IPS-18c (cell line): ENCODE measurements at regions not wholly inside any gene's neighbourhood (a gene's known extent, or its start where the extent isn't known, plus 50 kb on each side); places are given as distances from the start of the nearest gene placed in this dataset.

Experiments
- H3K4me3 ChIP-seq: 2 replicates; pipeline ENCODE4 v1.7.0; 2013; ENCODE audit warnings: low read depth, mild to moderate bottlenecking, low read length, moderate library complexity; ENCODE audit not compliant: insufficient read depth
- H3K9me3 ChIP-seq: one replicate; pipeline ENCODE4 v1.6.1; 2013; ENCODE audit warnings: mild to moderate bottlenecking, low read length, moderate library complexity; ENCODE audit not compliant: control insufficient read depth, insufficient read depth

DNA sequence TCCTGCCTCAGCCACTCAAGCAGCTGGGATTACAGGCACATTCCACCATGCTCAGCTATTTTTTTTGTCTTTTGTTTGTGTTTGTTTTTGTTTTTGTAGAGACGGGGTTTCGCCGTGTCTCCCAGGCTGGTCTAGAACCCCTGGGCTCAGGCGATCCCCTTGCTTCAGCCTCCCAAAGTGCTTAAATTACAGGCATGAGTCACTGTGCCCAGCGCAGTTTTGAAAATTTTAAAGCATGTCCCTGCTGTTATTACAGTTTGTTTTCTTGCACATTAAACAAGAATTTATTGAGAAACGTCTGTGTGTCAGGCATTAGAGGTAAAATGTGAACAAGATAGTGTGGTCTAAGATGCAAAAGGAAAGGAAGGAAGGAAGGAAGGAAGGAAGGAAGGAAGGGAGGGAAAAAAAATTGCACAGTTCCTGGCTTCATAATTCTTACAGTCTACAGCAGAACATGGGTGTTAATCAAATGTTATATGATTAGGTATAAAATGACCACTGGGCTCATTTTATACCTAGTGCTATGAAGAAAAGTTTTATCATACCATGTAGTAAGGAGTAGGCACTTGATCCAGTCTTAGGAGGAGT is 205.4 kb downstream of the SNX18 start:
- Histone ChIP-seq H3K4me3 (no peak overlapping the region), H3K9me3 (no peaks in the 10 kb centered on the region)

DNA sequence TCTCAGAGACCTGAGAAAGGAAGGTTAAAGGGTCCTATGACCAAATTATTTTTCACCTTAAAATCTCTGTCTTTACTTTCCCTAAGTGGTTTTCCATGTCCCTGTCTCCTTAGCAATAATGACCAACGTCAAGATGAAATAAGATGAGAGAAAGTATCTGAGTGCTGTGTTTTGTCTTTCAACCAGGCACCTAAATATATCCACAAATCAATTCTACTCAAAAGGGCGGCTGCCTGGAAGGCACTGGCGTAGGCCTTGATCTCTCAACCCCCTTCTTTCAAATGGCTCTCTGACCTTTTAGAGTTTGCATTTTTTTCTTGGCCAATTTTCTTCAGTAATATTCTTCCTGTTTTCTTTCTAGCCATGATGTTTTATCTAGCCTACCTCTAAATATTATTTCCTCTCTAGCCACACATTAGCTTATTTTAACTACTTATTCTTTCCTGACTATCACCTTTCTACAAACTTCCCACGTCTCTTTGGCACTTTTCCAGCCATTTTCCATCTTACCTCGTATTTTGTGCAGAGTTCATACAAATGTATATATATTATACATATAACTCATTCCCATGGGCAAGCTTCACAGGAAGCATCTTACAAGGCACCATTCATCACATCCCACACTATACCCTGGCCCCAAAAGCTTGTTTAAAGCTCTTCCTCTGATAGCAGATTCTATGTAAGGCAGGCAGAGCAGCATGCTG is 204.5 kb downstream of the SNX18 start:
- Histone ChIP-seq H3K4me3 (no peak overlapping the region), H3K9me3 (no peaks in the 10 kb centered on the region)

DNA sequence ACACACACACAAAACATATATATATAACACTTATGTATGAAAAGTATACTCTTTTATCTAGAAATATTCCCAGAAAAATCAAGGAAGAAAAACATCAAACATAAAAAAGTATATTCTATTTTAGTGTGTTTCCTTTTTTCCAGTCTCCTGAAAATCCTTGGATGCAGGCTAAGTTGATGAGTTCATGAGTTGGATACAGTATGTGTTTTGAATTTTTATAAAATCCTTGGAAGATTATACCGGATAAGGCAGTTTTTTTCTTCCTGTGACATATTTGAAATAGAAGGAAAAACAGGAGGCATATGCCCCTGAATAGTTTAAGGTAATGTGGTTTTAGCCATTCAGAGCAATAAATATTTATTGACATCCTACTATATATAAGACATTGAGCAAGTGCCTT is 203.6 kb downstream of the SNX18 start:
- Histone ChIP-seq H3K9me3 (no peaks in the 10 kb centered on the region), H3K4me3 (no peak overlapping the region)

DNA sequence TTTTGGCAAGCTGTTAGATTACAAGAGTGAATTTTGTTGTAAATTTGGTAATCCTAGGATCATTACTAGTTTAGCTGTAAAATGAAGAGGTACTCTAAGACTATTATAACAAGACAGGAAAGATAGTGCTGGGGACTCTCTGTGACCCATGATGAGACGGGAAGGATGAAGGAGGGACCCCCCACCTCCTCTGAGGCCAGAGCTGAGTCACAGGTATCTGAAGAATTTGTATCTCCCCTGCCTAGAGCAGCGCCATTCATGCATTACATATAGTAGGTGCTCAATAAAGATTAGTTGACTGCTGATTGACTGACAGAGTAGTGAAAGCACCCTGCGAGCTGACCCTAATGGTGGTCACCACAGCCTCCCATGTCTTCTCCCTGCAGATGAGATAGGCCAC is 202.8 kb downstream of the SNX18 start:
- H3K9me3 ChIP-seq: no peaks in the 10 kb centered on the region
- no peak overlapping the region for H3K4me3 ChIP-seq

DNA sequence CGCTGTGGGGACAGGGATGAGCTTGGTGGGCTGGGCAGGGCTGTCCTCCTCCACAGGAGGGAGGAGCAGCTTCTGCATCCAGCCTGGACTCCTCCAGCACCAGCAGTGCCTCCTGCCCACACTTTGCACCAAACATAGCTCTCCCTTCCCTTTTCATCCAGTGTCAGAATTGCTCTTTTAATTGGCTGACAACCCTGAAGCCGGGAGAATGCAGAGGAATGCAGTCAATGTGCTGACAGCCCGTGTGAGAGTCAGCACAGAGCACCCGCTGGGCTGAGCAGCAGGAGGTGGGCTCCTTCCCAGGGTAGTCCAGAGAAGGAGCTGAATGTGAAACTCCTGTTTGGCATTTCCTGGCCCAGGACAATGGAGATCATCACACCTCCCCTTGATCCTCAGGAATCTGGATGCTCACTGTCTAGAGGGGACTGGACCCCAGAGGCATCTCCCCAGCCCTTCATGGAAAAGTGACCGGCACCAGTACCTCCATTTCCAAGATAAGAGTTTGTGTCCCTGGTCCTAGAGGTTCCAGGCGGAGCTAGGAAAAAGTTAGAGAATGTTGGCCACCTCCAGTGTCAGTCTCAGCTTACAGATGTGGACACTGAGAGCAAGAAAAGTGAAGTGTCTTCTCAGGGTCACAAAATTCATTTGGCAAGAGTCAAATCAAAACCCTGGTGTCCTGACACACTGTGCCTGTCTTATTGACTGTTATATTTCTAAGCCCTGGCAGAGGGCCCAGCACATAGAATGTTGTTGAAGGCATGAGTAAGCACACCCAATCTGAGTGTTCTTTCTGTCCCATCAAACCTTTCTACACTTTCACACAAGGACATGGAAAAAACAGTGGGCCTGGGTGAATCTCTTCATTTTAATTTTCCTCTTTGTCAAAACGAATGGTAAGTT is 202.1 kb downstream of the SNX18 start:
- Histone ChIP-seq H3K4me3 (no peak overlapping the region), H3K9me3 (no peaks in the 10 kb centered on the region)

DNA sequence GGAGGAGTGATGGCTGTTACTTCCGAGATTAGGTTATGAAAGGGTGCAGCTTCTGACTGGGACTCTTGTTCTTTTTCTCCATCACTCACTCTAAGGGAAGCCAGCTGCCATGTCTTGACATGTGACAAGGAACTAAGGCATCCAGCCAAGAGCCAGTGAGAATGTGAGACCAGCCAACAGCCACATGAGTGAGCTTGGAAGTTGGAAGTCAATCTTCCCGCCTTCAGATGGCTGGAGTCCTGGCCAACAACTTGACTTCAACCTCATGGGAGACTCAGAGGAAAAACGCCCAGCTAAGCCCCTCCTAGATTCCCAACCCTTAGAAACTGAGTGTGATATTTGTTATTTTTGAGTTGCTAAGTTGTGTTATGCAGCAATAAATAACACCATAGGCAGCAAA is 201.1 kb downstream of the SNX18 start:
- no peaks in the 10 kb centered on the region for H3K9me3 ChIP-seq
- no peak overlapping the region for H3K4me3 ChIP-seq

DNA sequence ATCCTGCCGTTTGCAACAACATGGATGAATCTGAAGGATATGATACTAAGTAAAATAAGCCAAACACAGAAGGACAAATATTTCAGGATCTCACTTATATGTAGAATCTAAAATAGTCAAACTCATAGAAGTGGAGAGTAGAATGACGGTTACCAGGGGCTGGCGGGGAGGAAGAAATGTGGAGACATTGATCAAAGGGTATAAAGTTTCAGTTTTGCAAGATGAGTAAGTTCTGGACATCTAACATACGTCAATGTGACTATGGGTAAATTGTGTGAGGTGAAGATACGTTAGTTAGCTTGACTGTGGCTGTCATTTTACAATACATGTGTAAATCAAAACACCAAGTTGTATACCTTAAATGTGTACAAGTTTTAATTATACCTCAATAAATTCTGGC is 200.3 kb downstream of the SNX18 start:
- H3K9me3 ChIP-seq: no peaks in the 10 kb centered on the region

DNA sequence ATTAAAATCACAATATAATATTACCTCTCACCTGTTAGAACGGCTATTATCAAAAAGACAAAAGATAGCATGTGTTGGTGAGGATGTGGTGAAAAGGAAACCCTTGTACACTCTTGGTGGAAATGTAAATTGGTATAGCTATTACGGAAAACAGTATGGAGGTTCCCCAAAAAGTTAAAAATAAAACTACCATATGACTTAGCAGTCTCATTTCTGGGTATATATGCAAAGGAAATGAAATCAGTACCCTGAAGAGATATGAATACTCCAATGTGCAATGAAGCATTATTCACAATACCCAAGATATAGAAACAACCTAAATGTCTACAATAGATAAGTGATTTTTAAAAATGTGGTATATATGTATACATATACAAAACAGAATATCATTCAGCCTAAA is 199.9 kb downstream of the SNX18 start:
- Histone ChIP-seq H3K4me3 (no peak overlapping the region), H3K9me3 (no peaks in the 10 kb centered on the region)

More for the DNA sequence above, 200.3 kb downstream of the SNX18 start:
- H3K4me3 ChIP-seq: no peak overlapping the region

DNA sequence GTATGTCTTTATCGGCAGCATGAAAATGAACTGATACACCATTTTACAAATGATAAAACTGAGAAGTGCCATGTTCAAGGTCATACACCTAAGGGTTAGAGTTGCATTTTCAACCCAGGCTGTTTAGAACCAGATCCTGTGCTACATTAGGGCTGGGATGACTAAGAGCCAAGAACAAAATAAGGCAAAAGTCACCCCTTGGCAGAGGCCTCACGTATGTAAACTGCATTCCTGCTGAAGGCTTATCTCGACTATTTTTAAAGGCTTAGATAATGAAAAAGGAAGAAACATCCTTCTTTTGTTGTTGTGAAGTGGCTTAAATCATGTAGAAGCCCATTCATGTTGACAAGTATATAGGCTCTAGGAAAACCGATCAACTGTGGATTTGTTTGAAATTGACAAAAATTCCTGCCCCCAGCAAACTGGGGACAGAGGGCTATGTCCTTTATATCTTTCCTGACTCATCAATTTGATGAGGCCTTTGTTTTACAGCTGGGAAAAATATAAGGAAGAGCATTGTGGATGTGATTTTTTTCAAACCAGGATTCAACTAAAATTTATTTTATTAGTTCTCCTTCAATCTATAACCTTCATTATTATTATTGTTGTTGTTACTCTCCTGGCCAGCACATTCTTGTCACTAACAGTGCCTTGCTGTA is 196.5 kb downstream of the SNX18 start:
- Histone ChIP-seq H3K4me3 (no peak overlapping the region), H3K9me3 (no peaks in the 10 kb centered on the region)

DNA sequence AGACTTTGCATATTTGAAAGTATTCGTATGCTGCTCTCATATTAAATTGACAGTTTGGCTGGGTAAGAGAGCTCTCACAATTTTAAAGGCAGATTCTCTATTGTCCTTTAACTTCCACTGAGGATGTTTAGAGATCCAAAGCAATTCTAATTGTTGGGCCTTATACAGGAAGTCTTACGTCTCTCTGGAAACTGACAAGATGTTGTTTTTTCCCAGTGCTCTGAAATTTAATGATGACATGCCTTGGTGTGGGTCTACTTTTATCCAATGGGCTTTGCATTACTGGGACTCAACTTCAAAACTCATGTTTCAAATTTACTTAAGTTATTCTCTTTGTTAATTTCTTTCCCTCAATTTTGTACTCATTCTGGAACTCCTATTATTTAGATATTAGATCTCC is 191.5 kb downstream of the SNX18 start:
- Histone ChIP-seq H3K4me3 (no peak overlapping the region), H3K9me3 (no peaks in the 10 kb centered on the region)

DNA sequence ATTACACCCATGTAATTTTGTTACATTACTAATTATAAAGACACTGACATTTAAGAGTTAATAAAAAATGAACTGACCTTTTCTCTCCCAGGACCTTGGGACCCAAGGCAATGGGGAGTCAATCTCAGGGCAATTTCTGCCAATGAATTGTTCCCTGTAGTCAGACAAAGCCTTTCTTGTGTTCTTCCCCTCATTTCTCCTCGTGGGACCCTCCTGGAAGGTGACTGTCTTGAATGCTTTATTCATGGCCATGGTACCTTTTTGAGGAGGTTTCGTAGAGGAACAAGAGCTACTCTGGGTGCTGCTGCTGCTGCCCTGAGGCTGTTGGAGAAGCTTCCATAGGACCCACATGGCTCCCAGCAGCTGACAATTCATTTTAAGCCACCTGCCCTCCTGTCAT is 190.3 kb downstream of the SNX18 start:
- Histone ChIP-seq H3K9me3 (no peaks in the 10 kb centered on the region), H3K4me3 (no peak overlapping the region)

DNA sequence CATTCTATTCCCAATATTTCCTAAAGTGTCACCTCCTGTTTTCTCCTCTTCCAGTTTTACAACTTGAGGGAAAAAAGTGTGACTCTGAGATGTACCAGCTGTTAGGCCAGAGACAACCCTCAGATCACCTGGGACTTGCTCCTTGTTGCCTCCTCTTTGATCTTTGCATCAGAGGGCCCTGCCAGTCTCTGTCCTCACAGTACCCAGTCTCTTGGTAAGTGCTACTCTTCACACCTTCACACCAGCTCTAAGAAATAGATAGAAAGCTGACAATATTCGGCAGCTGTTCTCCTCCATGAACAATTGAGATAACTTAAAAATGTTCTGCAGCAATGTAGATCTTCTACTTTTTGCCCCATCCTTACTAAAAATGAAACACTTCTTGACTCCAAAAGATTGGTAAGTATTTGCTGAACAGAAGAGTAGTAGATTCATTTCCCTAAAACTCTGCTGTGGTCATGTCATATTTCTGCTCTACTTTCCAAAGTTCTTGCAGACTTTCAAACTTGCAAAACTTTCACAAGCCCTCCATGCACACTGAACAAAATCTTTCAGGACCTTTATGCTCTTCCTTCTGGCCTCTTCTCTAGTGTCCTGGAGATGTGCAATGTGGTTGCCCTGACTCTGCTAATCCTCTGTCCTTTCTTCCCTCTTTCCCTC is 188.6 kb downstream of the SNX18 start:
- no peak overlapping the region for H3K4me3 ChIP-seq

DNA sequence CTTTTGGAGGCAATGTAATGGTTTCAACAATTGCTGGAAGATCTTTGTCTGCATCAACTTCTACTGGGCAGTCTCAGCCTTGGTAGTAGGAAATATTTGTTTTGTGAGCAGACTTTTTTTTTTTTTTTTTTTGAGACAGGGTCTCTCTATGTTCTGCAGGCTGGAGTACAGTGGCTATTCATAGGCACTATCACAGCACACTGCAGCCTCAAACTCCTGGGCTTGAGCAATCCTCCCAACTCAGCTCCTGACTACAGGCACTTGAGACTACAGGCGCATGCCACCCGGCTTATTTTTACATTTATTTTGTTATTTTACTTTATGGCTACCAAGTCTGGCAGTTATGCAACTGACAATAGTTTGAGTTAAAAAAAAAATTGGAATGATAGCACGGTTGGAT is 187.3 kb downstream of the SNX18 start:
- no peak overlapping the region for H3K4me3 ChIP-seq

More for the DNA sequence above, 188.6 kb downstream of the SNX18 start:
- H3K9me3 ChIP-seq: no peaks in the 10 kb centered on the region

DNA sequence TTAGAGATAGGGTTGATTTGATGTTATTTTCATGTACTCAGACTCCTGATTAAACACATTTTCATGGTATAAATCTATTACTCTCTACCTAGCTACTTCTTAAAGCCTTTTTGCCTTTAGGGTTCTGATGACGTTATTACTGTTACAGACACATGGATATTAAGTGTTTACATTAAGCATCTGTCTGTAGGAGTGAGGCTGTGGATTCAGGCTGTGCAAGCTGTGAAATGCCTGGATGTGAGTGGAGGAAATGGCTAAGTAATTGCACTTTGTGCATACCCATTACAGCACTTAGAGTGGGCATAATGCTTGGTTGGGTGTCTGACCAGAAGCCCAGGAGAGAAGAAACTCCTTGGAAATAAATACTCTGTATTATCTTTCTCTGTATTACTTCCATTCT is 186.8 kb downstream of the SNX18 start:
- Histone ChIP-seq H3K4me3 (no peak overlapping the region), H3K9me3 (no peaks in the 10 kb centered on the region)

More for the DNA sequence above, 187.3 kb downstream of the SNX18 start:
- H3K9me3 ChIP-seq: no peaks in the 10 kb centered on the region

DNA sequence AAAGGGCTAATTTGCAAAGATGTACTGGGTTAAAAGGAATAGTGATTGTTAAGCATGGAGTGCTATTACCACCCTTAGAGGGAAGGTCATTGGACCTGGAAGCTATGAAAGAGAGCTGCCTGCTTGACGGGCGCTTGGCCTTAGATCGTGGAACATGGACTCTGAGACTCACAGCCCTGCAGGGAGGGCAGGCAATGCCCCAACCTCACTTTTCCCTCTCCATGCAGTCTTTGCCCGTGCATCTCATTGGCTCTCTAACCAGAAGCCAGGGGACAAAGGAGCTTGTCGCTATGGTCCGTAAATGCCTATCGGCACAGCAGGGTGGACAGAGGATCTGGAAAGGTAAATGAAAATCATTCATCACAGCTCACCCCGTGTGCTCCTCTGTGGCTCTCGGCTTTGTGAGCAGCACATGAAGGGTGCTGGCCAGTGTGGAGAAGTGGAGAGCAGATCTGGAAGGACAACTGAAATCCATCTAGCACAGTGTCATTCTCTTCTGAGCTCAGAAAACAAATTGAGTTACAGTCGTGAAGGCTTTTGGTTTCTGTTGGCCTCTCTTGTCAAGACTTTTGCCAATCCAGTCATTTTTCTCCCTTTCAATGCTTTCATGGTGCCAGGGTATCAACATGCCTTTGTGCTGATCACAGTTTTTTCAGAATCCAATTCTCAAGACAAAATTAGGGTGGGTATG is 186.2 kb downstream of the SNX18 start:
- no peaks in the 10 kb centered on the region for H3K9me3 ChIP-seq

DNA sequence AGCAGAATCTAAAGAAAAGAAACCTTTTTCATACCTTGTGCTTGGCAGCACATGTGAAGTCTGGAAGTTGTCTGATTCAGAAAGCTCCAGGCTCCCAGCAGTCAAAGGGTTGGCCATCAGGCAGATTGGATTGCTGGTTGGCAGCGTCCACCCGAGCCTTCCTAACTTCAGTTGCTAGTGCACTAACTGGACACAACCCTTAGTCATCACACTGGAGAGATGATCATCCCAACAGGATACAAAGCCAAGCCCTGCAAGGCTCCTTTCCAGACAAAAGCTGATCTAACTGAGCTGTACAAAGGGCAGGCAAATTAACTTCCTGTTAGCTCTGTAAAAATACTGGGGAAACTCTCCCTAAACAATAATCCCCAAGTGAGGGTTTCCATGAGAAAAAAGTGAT is 185.6 kb downstream of the SNX18 start:
- H3K4me3 ChIP-seq: no peak overlapping the region
- H3K9me3 ChIP-seq: no peaks in the 10 kb centered on the region

More for the DNA sequence above, 186.2 kb downstream of the SNX18 start:
- H3K4me3 ChIP-seq: no peak overlapping the region

DNA sequence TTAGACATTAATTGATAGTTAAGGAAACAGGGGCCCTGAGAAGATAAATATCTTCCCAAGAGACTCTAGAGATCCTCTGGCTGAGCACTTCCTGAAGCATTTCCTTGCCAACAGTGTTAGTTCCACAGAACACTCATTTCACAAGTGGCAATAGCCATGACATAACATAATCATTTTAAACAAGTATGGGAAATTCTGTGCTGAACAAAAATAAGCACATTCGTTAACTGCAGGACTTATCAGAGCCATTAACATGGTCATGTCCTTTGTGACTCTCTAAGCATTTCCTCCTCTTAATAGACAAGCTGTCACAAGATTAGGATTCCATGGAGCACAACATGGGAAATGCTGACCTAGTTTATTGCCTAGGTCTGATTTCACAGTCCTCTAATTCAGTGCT is 184.9 kb downstream of the SNX18 start:
- H3K4me3 ChIP-seq: no peak overlapping the region
- H3K9me3 ChIP-seq: no peaks in the 10 kb centered on the region
